Right lobe of liver (tissue), 6 donors: ENCODE measurements at regions not wholly inside any gene's neighbourhood (a gene's known extent, or its start where the extent isn't known, plus 50 kb on each side); places are given as distances from the start of the nearest gene placed in this dataset.

Experiments
- ATAC-seq, 4 donors: fragments of 200-7000 bp; cut with Tn5 transposase; one replicate each; pipeline ENCODE4 v1.9.1; 2020; ENCODE audit warnings: mild to moderate bottlenecking in 4 of 4, moderate library complexity in 4 of 4
- DNase-seq, 3 donors: peaks; one replicate each; pipeline ENCODE4 v3.0.0-alpha.2; 2020
- H3K27ac ChIP-seq, 3 donors: fragments of 200-600 bp; one replicate each; pipeline ENCODE4 v1.8.0; 2022
- H3K27me3 ChIP-seq, 2 donors: fragments of 200-600 bp; one replicate each; pipeline ENCODE4 v1.8.0; 2022
- H3K36me3 ChIP-seq, 4 donors: fragments of 200-600 bp; sonication (generic) in 1 of 4; one replicate each; pipeline versions ENCODE4 v1.5.1 to v1.8.0; 2017 to 2022; ENCODE audit warnings: control low read depth in 1 of 4
- H3K4me1 ChIP-seq, 4 donors: fragments of 200-600 bp; sonication (generic) in 1 of 4; one replicate each; pipeline versions ENCODE4 v1.5.1 to v1.8.0; 2017 to 2022; ENCODE audit warnings: control low read depth in 1 of 4
- H3K4me3 ChIP-seq, 3 donors: fragments of 200-600 bp; one replicate each; pipeline ENCODE4 v1.8.0; 2022
- H3K9me3 ChIP-seq, 4 donors: fragments of 200-600 bp; sonication (generic) in 1 of 4; one replicate each; pipeline versions ENCODE4 v1.5.1 to v1.8.0; 2017 to 2022; ENCODE audit warnings: control low read depth in 1 of 4
- POLR2A ChIP-seq: fragments of 450-650 bp; IDR thresholded peaks from one replicate; pipeline ENCODE4 v1.6.1; 2017; ENCODE audit warnings: antibody characterized with exemption, mild to moderate bottlenecking
- WGBS: methylation state at CpG from one replicate; pipeline ENCODE4 v1.1.6; 2018; ENCODE audit warnings: low coverage, low lambda C conversion rate; ENCODE audit not compliant: insufficient coverage; ENCODE audit errors: missing lambda C conversion rate; 5-methylcytosine and 5-hydroxymethylcytosine counted together
- intact Hi-C, 2 donors: fragments of 100-400 bp; cut with DNase I; formaldehyde crosslinking; loops; one replicate each; pipeline versions ENCODE4 v1.11.2 to v1.14.1; 2022
- TF ChIP-seq, protein P1 (sequence below), 4 donors: fragments of 200-600 bp in 3 of 4; fragments of 450-650 bp in 1 of 4; IDR thresholded peaks; one replicate each; pipeline versions ENCODE4 v1.5.1 to v1.8.0; 2016 to 2022; ENCODE audit warnings: antibody characterized with exemption in 4 of 4, mild to moderate bottlenecking in 2 of 4
- donor health status: DM: no; HTN: yes; CAD: no.
- donor health status: DM: no; HTN: no; CAD: no.
- donor health status: DM: no; HTN: no; CAD: no.
- donor health status: DM: no; HTN: yes; CAD: no.
- donor health status: DM: no; HTN: yes; CAD: no.

DNA sequence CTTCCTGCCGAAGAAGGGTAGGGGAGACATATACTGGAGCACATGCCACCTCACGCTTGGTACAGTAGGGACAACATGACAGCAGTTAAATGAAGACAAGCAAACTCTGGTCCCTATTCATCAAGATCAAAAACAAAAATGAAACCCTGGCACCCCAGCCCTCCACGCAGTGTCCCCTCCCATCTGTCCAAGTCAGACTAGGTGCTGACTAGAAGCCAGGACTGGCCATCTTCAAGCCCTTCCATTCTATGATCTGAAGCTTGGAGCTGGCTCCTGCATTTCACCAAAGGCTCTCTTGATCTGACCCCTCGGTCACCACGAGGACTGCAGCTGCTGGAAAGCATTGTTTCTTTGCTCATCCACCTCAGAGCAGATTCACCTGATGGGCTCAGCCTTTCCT lies 158.9 kb upstream of the GGTLC1 start:
- no peaks in the 10 kb centered on the region for H3K36me3 ChIP-seq
- TF ChIP-seq POLR2A, result no peak
- TF ChIP-seq, protein P1, sequence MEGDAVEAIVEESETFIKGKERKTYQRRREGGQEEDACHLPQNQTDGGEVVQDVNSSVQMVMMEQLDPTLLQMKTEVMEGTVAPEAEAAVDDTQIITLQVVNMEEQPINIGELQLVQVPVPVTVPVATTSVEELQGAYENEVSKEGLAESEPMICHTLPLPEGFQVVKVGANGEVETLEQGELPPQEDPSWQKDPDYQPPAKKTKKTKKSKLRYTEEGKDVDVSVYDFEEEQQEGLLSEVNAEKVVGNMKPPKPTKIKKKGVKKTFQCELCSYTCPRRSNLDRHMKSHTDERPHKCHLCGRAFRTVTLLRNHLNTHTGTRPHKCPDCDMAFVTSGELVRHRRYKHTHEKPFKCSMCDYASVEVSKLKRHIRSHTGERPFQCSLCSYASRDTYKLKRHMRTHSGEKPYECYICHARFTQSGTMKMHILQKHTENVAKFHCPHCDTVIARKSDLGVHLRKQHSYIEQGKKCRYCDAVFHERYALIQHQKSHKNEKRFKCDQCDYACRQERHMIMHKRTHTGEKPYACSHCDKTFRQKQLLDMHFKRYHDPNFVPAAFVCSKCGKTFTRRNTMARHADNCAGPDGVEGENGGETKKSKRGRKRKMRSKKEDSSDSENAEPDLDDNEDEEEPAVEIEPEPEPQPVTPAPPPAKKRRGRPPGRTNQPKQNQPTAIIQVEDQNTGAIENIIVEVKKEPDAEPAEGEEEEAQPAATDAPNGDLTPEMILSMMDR (IDR thresholded peaks at IDR 0.05), result no peak
- ATAC-seq (peak in 1 of 4 donors; percentile 9), DNase-seq (no peak)
- peaks cover 0 to 31% (median 10%) of the 10 kb centered on the region in 4 donors for H3K4me1 ChIP-seq
- no peaks in the 10 kb centered on the region for H3K27me3 ChIP-seq
- 66% methylated on average over 5 of the region's 5 CpGs for WGBS
- H3K4me3 ChIP-seq, result no peak overlapping the region
- no peaks in the 10 kb centered on the region for H3K9me3 ChIP-seq
- no peak overlapping the region for H3K27ac ChIP-seq
- intact Hi-C loops, result no loop called here

DNA sequence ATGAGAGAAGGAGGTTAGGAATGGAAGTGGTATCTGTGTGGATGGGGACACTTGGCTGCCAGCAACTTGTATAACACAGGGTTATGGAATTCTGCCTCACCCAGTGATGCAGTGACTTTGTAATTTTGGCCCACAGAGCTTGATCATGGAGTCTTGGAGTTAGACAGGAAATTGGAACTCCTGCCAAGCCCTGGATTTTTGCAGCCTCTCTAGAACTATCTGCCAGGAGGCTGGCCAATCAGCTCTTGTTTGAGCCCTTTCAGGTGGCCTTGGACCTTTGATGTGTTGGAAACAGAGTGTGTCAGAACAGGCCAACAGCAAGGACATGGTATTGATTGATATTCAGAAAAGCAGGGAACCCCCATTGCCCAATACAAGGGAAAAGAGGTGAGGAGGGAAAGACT lies 157.7 kb upstream of the GGTLC1 start:
- peaks cover 0 to 31% (median 10%) of the 10 kb centered on the region in 4 donors for H3K4me1 ChIP-seq
- intact Hi-C loops, result no loop called here
- no peaks in the 10 kb centered on the region for H3K36me3 ChIP-seq
- no peak for TF ChIP-seq POLR2A
- TF ChIP-seq, protein P1 (IDR thresholded peaks at IDR 0.05), result no peak
- no peaks in the 10 kb centered on the region for H3K9me3 ChIP-seq
- DNase-seq (peak; percentile 59 to 91 (median 74)), ATAC-seq (peak; percentile 57 to 82 (median 63))
- no peaks in the 10 kb centered on the region for H3K27me3 ChIP-seq
- no peak overlapping the region for H3K4me3 ChIP-seq
- peak overlapping the region in 1 of 3 donors; percentile 41 for H3K27ac ChIP-seq

DNA sequence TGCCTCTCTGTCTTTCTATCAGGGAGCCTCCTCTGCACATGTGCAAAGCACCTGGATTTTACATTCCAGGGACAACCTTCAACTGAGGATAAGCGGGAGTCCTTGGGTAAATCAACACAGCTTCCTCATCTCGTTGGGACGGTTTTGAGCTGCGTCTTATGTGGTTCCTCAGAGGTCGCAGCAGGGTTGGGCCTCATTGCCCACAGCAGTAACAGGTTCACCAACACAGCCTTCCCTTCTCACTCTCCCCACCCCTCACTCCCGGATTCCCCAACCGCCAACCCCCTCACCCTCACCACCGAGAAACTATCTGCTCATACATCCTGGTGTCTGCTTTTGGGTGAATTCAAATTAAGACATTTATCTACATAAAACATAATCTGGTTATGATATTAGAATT lies 155.8 kb upstream of the GGTLC1 start:
- 76% methylated on average over 8 of the region's 8 CpGs for WGBS
- no peaks in the 10 kb centered on the region for H3K36me3 ChIP-seq
- no peaks in the 10 kb centered on the region for H3K27me3 ChIP-seq
- H3K4me3 ChIP-seq, result no peak overlapping the region
- no peak for TF ChIP-seq POLR2A
- TF ChIP-seq, protein P1 (IDR thresholded peaks at IDR 0.05), result no peak
- no peak for DNase-seq
- intact Hi-C loops, result no loop called here
- no peak overlapping the region for H3K27ac ChIP-seq
- H3K4me1 ChIP-seq, result peaks cover 0 to 23% (median 8%) of the 10 kb centered on the region in 4 donors
- ATAC-seq, result no peak
- no peaks in the 10 kb centered on the region for H3K9me3 ChIP-seq

DNA sequence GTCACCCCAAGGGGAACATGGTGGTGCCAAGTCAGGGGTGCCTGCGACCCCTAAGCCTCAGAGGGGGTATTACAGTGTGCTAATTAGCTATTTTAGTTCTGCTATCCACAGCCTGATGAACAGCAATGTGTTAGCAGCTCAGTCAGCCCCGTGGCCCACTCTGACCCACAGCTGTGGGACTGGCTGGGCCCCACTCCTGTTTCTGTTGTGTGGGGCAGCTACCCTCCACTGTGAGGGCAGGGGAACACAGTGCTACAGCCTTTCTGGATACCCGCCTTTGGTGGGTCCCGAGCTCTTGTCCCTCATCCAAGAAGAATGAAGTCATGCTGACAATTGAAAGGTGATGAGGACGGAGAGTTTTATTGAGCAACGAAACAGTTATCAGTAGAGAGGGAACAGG lies 152.5 kb upstream of the GGTLC1 start:
- Histone ChIP-seq H3K4me3 (no peak overlapping the region), H3K4me1 (peaks cover 0 to 5% (median 1%) of the 10 kb centered on the region in 4 donors), H3K36me3 (no peaks in the 10 kb centered on the region), H3K27ac (no peak overlapping the region), H3K27me3 (no peaks in the 10 kb centered on the region), H3K9me3 (no peaks in the 10 kb centered on the region)
- TF ChIP-seq POLR2A, result no peak
- TF ChIP-seq, protein P1 (IDR thresholded peaks at IDR 0.05), result no peak
- DNase-seq (no peak), ATAC-seq (no peak)
- intact Hi-C loops, result no loop called here
- WGBS, result 82% methylated on average over 4 of the region's 6 CpGs

DNA sequence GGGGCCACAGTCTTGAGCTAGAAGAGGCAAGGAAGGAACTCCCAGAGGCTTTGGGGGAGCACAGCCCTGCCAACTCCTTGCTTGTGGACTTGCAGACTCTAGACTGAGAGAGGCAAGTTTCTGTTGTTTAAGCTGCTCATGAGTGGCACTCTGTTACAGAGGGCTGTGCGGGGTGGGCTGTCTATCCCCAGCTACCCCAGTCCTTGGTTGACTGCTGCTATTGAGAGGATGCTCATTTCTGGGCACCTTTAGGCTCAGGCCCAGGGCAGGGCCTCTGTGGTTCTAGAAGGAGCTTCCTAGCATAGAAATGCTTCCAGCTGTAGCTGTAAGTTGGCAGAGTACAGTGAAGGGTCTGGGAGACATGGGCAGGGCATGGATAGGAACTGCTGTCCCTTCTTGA lies 151.3 kb upstream of the GGTLC1 start:
- Histone ChIP-seq H3K9me3 (no peaks in the 10 kb centered on the region), H3K4me1 (no peaks in the 10 kb centered on the region), H3K4me3 (no peak overlapping the region), H3K36me3 (no peaks in the 10 kb centered on the region), H3K27ac (no peak overlapping the region), H3K27me3 (no peaks in the 10 kb centered on the region)
- WGBS, result no CpG with 5 or more reads among the region's 1 CpG
- no peak for TF ChIP-seq POLR2A
- TF ChIP-seq, protein P1 (IDR thresholded peaks at IDR 0.05), result no peak
- intact Hi-C loops, result no loop called here
- ATAC-seq, result no peak
- DNase-seq, result no peak
